Thoracic aorta (tissue), 2 donors: ENCODE measurements at regions not wholly inside any gene's neighbourhood (a gene's known extent, or its start where the extent isn't known, plus 50 kb on each side); places are given as distances from the start of the nearest gene placed in this dataset.

ENCODE experiments used
- ATAC-seq: fragments of 150-250 bp; one replicate; pipeline ENCODE4 v1.8.0; 2017; ENCODE audit warnings: low read depth; ENCODE audit not compliant: insufficient number of reproducible peaks, low FRiP score
- DNase-seq: peaks from one replicate; pipeline ENCODE4 v3.0.0-alpha.2; 2020; ENCODE audit warnings: low spot score
- H3K27ac ChIP-seq, 2 donors: fragments of 200-600 bp; sonication (generic); 1 replicate in 1 of 2; 2 replicates in 1 of 2; pipeline ENCODE4 v1.5.1; 2016; ENCODE audit warnings: mild to moderate bottlenecking in 2 of 2, moderate library complexity in 2 of 2
- H3K27me3 ChIP-seq: fragments of 200-600 bp; sonication (generic); replicated peaks from 2 replicates; pipeline ENCODE4 v1.6.0; 2016; ENCODE audit warnings: mild to moderate bottlenecking; ENCODE audit not compliant: insufficient read depth
- H3K36me3 ChIP-seq: fragments of 200-600 bp; sonication (generic); one replicate; pipeline ENCODE4 v1.5.1; 2016
- H3K4me1 ChIP-seq, 2 donors: fragments of 200-600 bp; sonication (generic); 1 replicate in 1 of 2; 2 replicates in 1 of 2; pipeline versions ENCODE4 v1.5.1 to v1.6.0; 2016; ENCODE audit warnings: low read depth in 2 of 2, mild to moderate bottlenecking in 1 of 2; ENCODE audit not compliant: control insufficient read depth in 1 of 2
- H3K4me3 ChIP-seq: fragments of 200-600 bp; sonication (generic); 2 replicates; pipeline ENCODE4 v1.5.1; 2016; ENCODE audit warnings: mild to moderate bottlenecking
- H3K9me3 ChIP-seq: fragments of 200-600 bp; sonication (generic); 2 replicates; pipeline ENCODE4 v1.5.1; 2016
- TF ChIP-seq, protein P1 (sequence below): fragments of 200-600 bp; sonication (generic); IDR thresholded peaks from one replicate; pipeline ENCODE4 v1.5.1; 2019; ENCODE audit warnings: antibody characterized with exemption

DNA sequence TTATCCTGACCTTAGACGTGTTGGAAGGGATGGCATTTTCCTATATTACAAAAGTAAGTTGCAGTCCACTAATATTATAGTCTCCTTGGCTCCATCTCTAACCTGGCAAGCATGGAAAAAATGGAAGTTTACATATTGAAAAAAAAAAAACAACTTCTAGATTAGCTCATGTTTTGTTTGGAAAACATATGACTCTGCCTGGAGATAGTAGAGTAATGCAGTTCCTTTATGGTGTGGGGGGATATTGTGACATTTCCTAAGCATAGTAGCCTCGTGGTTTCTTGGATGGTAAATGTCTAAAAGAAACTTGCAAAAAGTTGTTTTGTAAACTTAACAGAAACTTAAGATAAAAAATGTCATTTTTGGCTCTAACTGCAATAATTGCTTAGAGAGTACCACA lies 244.4 kb upstream of the FBXL7 start:
- no peaks in the 10 kb centered on the region for H3K27me3 ChIP-seq
- H3K27ac ChIP-seq = no peak overlapping the region
- TF ChIP-seq, protein P1, sequence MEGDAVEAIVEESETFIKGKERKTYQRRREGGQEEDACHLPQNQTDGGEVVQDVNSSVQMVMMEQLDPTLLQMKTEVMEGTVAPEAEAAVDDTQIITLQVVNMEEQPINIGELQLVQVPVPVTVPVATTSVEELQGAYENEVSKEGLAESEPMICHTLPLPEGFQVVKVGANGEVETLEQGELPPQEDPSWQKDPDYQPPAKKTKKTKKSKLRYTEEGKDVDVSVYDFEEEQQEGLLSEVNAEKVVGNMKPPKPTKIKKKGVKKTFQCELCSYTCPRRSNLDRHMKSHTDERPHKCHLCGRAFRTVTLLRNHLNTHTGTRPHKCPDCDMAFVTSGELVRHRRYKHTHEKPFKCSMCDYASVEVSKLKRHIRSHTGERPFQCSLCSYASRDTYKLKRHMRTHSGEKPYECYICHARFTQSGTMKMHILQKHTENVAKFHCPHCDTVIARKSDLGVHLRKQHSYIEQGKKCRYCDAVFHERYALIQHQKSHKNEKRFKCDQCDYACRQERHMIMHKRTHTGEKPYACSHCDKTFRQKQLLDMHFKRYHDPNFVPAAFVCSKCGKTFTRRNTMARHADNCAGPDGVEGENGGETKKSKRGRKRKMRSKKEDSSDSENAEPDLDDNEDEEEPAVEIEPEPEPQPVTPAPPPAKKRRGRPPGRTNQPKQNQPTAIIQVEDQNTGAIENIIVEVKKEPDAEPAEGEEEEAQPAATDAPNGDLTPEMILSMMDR = no peak
- no peak for ATAC-seq
- no peaks in the 10 kb centered on the region for H3K9me3 ChIP-seq
- no peaks in the 10 kb centered on the region for H3K36me3 ChIP-seq
- H3K4me1 ChIP-seq = peaks cover 6 to 26% of the 10 kb centered on the region in 2 donors
- no peak overlapping the region for H3K4me3 ChIP-seq
- no peak for DNase-seq

DNA sequence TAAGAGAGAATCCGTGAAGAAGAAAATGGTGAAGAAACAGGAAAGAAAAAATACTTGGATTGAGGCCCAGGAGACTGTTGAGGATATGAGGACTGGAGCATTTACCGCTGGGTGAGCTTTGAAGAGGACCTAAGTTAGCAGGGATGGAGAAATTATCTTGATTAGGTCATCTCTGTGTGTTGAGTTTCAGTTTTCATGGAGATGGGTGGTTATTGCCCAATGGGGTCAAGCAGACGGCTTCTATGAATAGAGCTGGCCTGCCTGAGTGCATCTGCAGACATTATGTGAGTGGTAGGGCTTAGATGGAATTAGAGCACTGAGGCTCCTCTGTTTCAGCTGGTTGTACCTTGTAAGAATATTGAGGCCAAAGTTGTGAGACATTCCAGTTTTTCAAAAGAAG lies 245.4 kb upstream of the FBXL7 start:
- DNase-seq (no peak), ATAC-seq (no peak)
- Histone ChIP-seq H3K27me3 (no peaks in the 10 kb centered on the region), H3K4me1 (peaks cover 6 to 17% of the 10 kb centered on the region in 2 donors), H3K9me3 (no peaks in the 10 kb centered on the region), H3K27ac (no peak overlapping the region), H3K4me3 (no peak overlapping the region), H3K36me3 (no peaks in the 10 kb centered on the region)
- TF ChIP-seq, protein P1 = no peak

DNA sequence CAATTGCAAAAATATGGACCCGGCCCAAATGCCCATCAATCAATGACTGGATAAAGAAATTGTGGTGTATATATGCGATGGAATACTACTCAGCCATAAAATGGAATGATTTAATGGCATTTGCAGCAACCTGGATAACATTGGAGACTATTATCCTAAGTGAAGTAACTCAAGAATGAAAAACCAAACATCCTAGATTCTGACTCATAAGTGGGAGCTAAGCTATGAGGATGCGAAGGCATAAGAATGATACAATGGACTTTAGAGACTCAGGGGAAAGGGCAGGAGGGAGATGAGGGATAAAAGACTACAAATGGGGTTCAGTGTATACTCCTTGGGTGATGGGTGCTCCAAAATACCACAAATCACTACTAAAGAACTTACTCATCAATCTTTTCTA lies 247.6 kb upstream of the FBXL7 start:
- peaks cover 6 to 16% of the 10 kb centered on the region in 2 donors for H3K4me1 ChIP-seq
- H3K36me3 ChIP-seq = no peaks in the 10 kb centered on the region
- TF ChIP-seq, protein P1 = no peak
- no peaks in the 10 kb centered on the region for H3K27me3 ChIP-seq
- DNase-seq (no peak), ATAC-seq (no peak)
- H3K9me3 ChIP-seq = no peaks in the 10 kb centered on the region
- H3K27ac ChIP-seq = no peak overlapping the region
- no peak overlapping the region for H3K4me3 ChIP-seq

DNA sequence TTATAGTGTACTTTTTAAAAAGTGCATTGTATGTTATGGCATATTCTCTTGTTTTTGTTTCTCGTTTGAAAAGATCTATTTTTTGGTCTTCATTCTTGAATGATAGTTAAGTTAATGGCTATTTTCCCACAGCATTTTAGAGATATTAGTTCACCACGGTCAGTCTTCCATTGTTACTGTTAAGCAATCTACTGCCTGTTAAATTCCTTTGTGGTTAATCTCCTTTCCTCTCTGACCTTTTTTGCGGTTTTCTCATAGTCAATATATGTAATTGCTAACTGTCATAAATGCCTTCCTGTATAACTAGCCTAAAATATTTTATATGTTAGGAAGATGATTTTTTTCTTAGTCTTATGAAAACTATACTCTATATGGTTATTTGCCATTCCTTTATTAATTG lies 250.8 kb upstream of the FBXL7 start:
- Histone ChIP-seq H3K36me3 (no peaks in the 10 kb centered on the region), H3K4me3 (no peak overlapping the region), H3K27me3 (no peaks in the 10 kb centered on the region), H3K4me1 (no peaks in the 10 kb centered on the region), H3K27ac (no peak overlapping the region), H3K9me3 (peaks cover 16% of the 10 kb centered on the region)
- TF ChIP-seq, protein P1 = no peak
- DNase-seq (no peak), ATAC-seq (no peak)

DNA sequence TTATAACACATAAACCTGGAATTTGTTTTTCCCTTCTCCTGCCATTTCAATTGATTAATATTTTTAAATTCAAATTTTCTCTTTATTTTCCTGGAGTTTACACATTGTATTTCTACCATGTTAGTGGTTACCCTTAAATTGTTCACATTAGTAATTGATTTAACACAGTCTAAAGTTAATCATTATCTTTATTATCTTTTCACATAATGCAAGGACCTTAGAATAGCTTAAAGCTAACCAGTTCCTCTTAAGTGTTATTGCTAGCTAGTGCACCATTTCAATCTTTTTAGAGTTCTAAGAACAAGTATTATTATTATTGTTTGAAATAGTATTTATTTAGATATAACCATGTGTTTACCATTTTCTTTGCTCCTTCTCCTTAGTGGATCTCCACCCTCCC lies 251.2 kb upstream of the FBXL7 start:
- TF ChIP-seq, protein P1 = no peak

More for the DNA sequence above, 251.2 kb upstream of the FBXL7 start:
- DNase-seq = no peak
- no peaks in the 10 kb centered on the region for H3K36me3 ChIP-seq
- H3K4me1 ChIP-seq = no peaks in the 10 kb centered on the region
- no peak for ATAC-seq
- H3K27me3 ChIP-seq = no peaks in the 10 kb centered on the region
- H3K9me3 ChIP-seq = peaks cover 16% of the 10 kb centered on the region
- H3K27ac ChIP-seq = no peak overlapping the region
- H3K4me3 ChIP-seq = no peak overlapping the region
